GM12872 (cell line): ENCODE measurements at regions not wholly inside any gene's neighbourhood (a gene's known extent, or its start where the extent isn't known, plus 50 kb on each side); places are given as distances from the start of the nearest gene placed in this dataset.

Experiments
- TF ChIP-seq, protein P1 (sequence below): IDR thresholded peaks from 3 replicates; pipeline ENCODE4 v1.5.1; 2011; ENCODE audit warnings: low read depth, mild to moderate bottlenecking, low read length, moderate library complexity; ENCODE audit not compliant: insufficient read depth

DNA sequence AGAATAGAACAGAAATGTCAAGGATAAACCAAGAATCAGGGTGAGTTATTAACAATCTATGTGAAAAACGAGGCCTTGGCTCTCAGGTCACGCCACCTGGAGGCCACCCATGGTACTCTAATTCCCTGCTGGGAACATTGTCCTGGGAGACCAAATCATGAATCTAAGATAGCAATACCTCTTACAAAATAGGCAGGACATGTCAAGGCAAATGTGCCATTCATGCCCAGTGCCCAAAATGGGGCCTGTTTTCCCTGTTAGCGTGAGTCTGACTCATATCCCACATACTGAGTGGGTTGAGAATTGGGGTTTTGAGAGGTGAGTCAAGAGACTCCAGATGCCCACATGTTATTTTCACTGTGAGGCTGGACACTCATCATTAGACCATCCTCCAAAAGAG is 380.8 kb downstream of the HHIPL2 start:
- TF ChIP-seq, protein P1, sequence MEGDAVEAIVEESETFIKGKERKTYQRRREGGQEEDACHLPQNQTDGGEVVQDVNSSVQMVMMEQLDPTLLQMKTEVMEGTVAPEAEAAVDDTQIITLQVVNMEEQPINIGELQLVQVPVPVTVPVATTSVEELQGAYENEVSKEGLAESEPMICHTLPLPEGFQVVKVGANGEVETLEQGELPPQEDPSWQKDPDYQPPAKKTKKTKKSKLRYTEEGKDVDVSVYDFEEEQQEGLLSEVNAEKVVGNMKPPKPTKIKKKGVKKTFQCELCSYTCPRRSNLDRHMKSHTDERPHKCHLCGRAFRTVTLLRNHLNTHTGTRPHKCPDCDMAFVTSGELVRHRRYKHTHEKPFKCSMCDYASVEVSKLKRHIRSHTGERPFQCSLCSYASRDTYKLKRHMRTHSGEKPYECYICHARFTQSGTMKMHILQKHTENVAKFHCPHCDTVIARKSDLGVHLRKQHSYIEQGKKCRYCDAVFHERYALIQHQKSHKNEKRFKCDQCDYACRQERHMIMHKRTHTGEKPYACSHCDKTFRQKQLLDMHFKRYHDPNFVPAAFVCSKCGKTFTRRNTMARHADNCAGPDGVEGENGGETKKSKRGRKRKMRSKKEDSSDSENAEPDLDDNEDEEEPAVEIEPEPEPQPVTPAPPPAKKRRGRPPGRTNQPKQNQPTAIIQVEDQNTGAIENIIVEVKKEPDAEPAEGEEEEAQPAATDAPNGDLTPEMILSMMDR, result peak; percentile 66

GRCh38 chr1:222165629-222166028 is 382.3 kb downstream of the HHIPL2 start:
- TF ChIP-seq, protein P1, result no peak

DNA sequence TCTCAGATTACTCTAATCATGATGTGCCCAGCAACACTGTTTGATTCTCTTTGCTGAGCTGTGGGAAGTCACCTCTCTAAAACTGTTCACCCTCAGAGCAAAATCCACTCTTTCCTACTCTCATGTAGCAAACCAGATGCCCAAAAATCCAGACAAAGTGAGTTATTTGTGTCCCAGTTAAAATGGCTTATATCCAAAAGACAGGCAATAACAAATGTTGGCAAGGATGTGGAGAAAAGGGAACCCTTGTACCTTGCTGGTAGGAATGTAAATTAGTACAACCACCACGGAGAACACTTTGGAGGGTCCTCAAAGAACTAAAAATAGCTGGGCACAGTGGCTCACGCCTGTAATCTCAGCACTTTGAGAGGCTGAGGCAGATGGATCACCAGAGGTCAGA is 384.0 kb downstream of the HHIPL2 start:
- TF ChIP-seq, protein P1, result no peak

DNA sequence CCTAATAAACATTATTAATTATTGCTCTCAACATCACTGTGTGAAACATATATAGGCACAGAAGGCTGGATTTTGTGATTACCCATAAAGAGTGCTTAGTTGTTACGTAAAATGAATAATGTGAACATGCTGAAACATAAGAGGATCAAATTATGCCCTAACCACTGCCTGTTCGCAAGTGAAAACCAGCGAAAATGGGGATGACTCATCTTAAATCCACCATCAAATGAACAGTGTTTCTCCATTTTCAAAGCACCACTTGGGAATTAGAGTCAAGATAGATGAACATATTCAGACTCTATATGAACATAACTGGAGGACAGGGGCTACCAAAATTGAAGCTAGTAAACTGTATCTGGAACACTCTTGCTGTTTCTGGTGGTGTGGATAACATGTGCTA is 386.2 kb downstream of the HHIPL2 start:
- TF ChIP-seq, protein P1, result no peak

- TF ChIP-seq, protein P1, result no peak
Measured at GRCh38 chr1:222157612-222158011, 390.3 kb downstream of the HHIPL2 start.

- TF ChIP-seq, protein P1, result no peak
Measured at GRCh38 chr1:222140206-222140605, 398.3 kb upstream of the DUSP10 start.

DNA sequence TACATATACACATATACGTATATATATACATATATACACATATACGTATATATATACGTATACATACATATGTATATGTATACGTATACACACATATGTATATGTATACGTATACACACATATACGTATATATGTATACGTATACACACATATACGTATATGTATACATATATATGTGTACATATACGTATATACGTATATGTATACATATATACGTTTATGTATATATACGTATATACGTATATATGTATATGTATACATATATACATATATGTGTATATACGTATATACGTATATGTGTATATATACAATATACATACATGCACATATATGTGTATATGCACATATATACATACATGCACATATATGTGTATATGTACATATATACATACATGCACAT is 396.2 kb upstream of the DUSP10 start:
- TF ChIP-seq, protein P1, result no peak

DNA sequence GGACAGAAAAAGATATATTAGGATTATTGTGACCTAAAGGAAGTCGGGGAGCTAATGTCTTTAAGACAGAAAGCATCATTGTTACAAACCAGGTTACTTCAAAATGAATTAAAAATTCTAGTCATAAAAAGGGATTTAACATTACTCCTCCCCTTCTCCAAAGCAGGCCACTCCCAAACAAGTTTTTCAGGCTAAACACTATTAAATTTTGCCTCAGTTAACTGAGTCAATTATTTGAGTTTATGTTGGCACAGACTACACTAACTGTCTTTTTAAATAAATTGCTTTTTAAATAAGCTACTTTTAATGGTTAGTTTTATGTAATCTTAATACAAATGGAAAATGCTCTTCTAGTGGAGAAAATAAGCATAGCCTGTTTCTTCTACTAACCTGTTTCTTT is 395.0 kb upstream of the DUSP10 start:
- TF ChIP-seq, protein P1, result no peak
